Uterus (tissue), 2 donors: ENCODE measurements at regions not wholly inside any gene's neighbourhood (a gene's known extent, or its start where the extent isn't known, plus 50 kb on each side); places are given as distances from the start of the nearest gene placed in this dataset.

ENCODE experiments used
- CTCF ChIP-seq, 4 experiments: fragments of 200-600 bp in 2 of 4; fragments of 450-650 bp in 2 of 4; sonication (generic) in 2 of 4; IDR thresholded peaks; one replicate each; pipeline ENCODE4 v1.5.1; 2016 to 2019; ENCODE audit warnings: antibody characterized with exemption in 4 of 4, mild to moderate bottlenecking in 2 of 4, moderate library complexity in 1 of 4
- POLR2A ChIP-seq, 2 donors: fragments of 450-650 bp; IDR thresholded peaks; one replicate each; pipeline ENCODE4 v1.6.1; 2016; ENCODE audit warnings: antibody characterized with exemption in 2 of 2, mild to moderate bottlenecking in 1 of 2, moderate library complexity in 1 of 2

DNA sequence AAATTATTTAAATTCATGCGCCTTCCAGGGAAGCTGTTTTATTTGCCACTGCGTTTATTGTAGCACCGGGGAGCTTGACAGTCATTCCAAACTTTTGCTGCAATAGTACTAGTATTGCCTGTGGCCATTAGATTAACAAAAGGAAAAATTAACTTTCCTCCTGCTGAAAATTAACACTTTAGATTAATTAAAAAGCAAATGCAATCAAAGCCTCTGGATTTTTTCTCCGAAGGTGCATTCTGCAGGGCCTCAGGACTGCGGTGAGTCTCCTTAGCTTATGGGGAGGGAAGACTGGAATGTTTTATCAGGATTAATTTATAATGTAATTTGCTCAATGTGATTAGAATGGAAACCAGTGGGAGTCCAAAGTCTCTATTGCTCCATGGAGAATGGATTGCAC, 456.4 kb upstream of the CFAP20DC start:
- TF ChIP-seq CTCF (IDR thresholded peaks at IDR 0.05), result no peak
- TF ChIP-seq POLR2A (IDR thresholded peaks at IDR 0.05), result no peak
